Neural cell (in vitro differentiated cells): ENCODE measurements at regions not wholly inside any gene's neighbourhood (a gene's known extent, or its start where the extent isn't known, plus 50 kb on each side); places are given as distances from the start of the nearest gene placed in this dataset.

Experiments used
- H2AFZ ChIP-seq: fragments of 200-600, 300-800 bp; sonication (generic), shearing (Covaris generic); 2 replicates; pipeline ENCODE4 v1.6.0; 2014; ENCODE audit warnings: low read depth, mild to moderate bottlenecking, antibody characterized with exemption, low read length, moderate library complexity
- H3F3A ChIP-seq: fragments of 200-600 bp; shearing (Covaris generic); 2 replicates; pipeline ENCODE4 v1.6.1; 2016; ENCODE audit warnings: mild to moderate bottlenecking, moderate library complexity, mixed read lengths, antibody characterized with exemption, low read length; ENCODE audit not compliant: insufficient read depth, poor library complexity, severe bottlenecking
- H3K27ac ChIP-seq: fragments of 200-600, 300-800 bp; sonication (generic), shearing (Covaris generic); 2 replicates; pipeline ENCODE4 v1.5.1; 2014; ENCODE audit warnings: mild to moderate bottlenecking, low read length, moderate library complexity
- H3K27me3 ChIP-seq: fragments of 300-800, 200-600 bp; sonication (generic), shearing (Covaris generic); 2 replicates; pipeline ENCODE4 v1.6.0; 2014; ENCODE audit warnings: mild to moderate bottlenecking, low read depth, low read length, moderate library complexity; ENCODE audit not compliant: insufficient read depth
- H3K36me3 ChIP-seq: fragments of 300-800, 200-600 bp; sonication (generic), shearing (Covaris generic); 2 replicates; pipeline ENCODE4 v1.5.1; 2014; ENCODE audit warnings: mild to moderate bottlenecking, antibody characterized with exemption, low read length, moderate library complexity; ENCODE audit not compliant: insufficient read depth
- H3K4me2 ChIP-seq: fragments of 300-800, 200-600 bp; sonication (generic), shearing (Covaris generic); 2 replicates; pipeline ENCODE4 v1.6.0; 2014; ENCODE audit warnings: mild to moderate bottlenecking, low read length
- H3K4me3 ChIP-seq: fragments of 300-800, 200-600 bp; sonication (generic), shearing (Covaris generic); 2 replicates; pipeline ENCODE4 v1.5.1; 2014; ENCODE audit warnings: mild to moderate bottlenecking, low read length, moderate library complexity
- H3K79me2 ChIP-seq: fragments of 200-600 bp; shearing (Covaris generic); replicated peaks from 2 replicates; pipeline ENCODE4 v1.6.0; 2014; ENCODE audit warnings: mild to moderate bottlenecking, low read length, moderate library complexity; ENCODE audit not compliant: insufficient read depth
- H3K9ac ChIP-seq: fragments of 300-800, 200-600 bp; sonication (generic), shearing (Covaris generic); 2 replicates; pipeline ENCODE4 v1.6.1; 2016; ENCODE audit warnings: mild to moderate bottlenecking, low read length, mixed read lengths
- H3K9me2 ChIP-seq: fragments of 200-600 bp; shearing (Covaris generic); 2 replicates; pipeline ENCODE4 v1.6.1; 2016; ENCODE audit warnings: mild to moderate bottlenecking, low read length, mixed read lengths; ENCODE audit not compliant: insufficient read depth
- H3K9me3 ChIP-seq: fragments of 200-600, 300-800 bp; sonication (generic), shearing (Covaris generic); 2 replicates; pipeline ENCODE4 v1.6.1; 2016; ENCODE audit warnings: mild to moderate bottlenecking, mixed run types, low read length, moderate library complexity, mixed read lengths
- H4K20me1 ChIP-seq: fragments of 200-600 bp; shearing (Covaris generic); 2 replicates; pipeline ENCODE4 v1.6.1; 2016; ENCODE audit warnings: mild to moderate bottlenecking, mixed run types; ENCODE audit not compliant: insufficient read depth
- CTCF ChIP-seq: fragments of 450-650 bp; IDR thresholded peaks from 2 replicates; pipeline ENCODE4 v1.5.1; 2014; ENCODE audit warnings: antibody characterized with exemption, mild to moderate bottlenecking, moderate library complexity; ENCODE audit not compliant: poor library complexity, severe bottlenecking
- EP300 ChIP-seq: fragments of 450-650 bp; conservative IDR thresholded peaks from 2 replicates; pipeline ENCODE4 v1.6.1; 2014; ENCODE audit warnings: antibody characterized with exemption, mild to moderate bottlenecking, moderate library complexity; ENCODE audit not compliant: poor library complexity, severe bottlenecking
- EZH2 ChIP-seq: fragments of 200-600, 300-800 bp; shearing (Covaris generic), sonication (generic); IDR thresholded peaks from 2 replicates; pipeline ENCODE4 v1.6.1; 2014; ENCODE audit warnings: antibody characterized with exemption, low read length, borderline replicate concordance, mild to moderate bottlenecking; ENCODE audit not compliant: insufficient read depth, poor library complexity, severe bottlenecking
- MXI1 ChIP-seq: fragments of 450-650 bp; conservative IDR thresholded peaks from 2 replicates; pipeline ENCODE4 v1.6.1; 2014; ENCODE audit warnings: antibody characterized with exemption, mild to moderate bottlenecking; ENCODE audit not compliant: poor library complexity, severe bottlenecking
- POLR2AphosphoS5 ChIP-seq: IDR thresholded peaks from 2 replicates; pipeline ENCODE4 v1.6.1; 2012
- RAD21 ChIP-seq: fragments of 450-650 bp; conservative IDR thresholded peaks from 2 replicates; pipeline ENCODE4 v1.6.1; 2014; ENCODE audit warnings: antibody characterized with exemption, mild to moderate bottlenecking, moderate library complexity
- REST ChIP-seq: IDR thresholded peaks from 2 replicates; pipeline ENCODE4 v1.6.1; 2012; ENCODE audit warnings: borderline replicate concordance
- SMC3 ChIP-seq: fragments of 450-650 bp; conservative IDR thresholded peaks from 2 replicates; pipeline ENCODE4 v1.6.1; 2014; ENCODE audit warnings: antibody characterized with exemption, mild to moderate bottlenecking, moderate library complexity; ENCODE audit not compliant: poor library complexity
- TAF1 ChIP-seq: IDR thresholded peaks from 2 replicates; pipeline ENCODE4 v1.6.1; 2012; ENCODE audit warnings: low read depth

GRCh38 chr5:126235628-126236027 is 187.6 kb upstream of the GRAMD2B start:
- Histone ChIP-seq H3K9me3 (no peaks in the 10 kb centered on the region), H3F3A (no peaks in the 10 kb centered on the region), H3K9me2 (no peaks in the 10 kb centered on the region), H3K4me2 (no peak overlapping the region), H3K27me3 (no peaks in the 10 kb centered on the region), H3K4me3 (no peak overlapping the region), H3K27ac (no peak overlapping the region), H3K79me2 (no peaks in the 10 kb centered on the region), H2AFZ (no peak overlapping the region), H3K9ac (no peak overlapping the region), H3K36me3 (no peaks in the 10 kb centered on the region), H4K20me1 (no peaks in the 10 kb centered on the region)
- no peak for TF ChIP-seq MXI1

DNA sequence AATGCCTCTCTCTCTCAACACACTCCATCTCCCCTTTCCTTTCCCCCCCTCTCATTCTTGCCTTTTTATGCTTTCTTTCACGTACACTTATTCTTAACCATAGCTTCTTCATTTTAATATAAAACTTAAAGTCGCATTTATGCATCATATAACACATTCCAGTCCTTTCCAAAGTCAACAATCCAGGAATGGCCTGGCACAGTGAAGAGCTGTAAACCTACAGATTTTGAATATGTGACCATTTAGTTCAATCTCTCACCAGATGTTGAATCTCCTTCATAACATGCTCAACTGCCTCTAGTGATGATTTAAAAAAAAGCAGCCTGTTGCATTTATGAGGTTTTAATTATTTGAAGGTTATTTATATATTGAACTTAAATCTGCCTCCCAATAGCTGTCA is 186.2 kb upstream of the GRAMD2B start:
- TF ChIP-seq POLR2AphosphoS5 = no peak
- no peak for TF ChIP-seq REST
- TF ChIP-seq MXI1 = no peak
- no peak for TF ChIP-seq EZH2
- no peak for TF ChIP-seq RAD21
- no peak for TF ChIP-seq SMC3
- no peak for TF ChIP-seq EP300
- no peak for TF ChIP-seq CTCF
- no peak for TF ChIP-seq TAF1
- no peak overlapping the region for H3K27ac ChIP-seq
- no peaks in the 10 kb centered on the region for H3K79me2 ChIP-seq
- no peaks in the 10 kb centered on the region for H3F3A ChIP-seq
- H4K20me1 ChIP-seq = no peaks in the 10 kb centered on the region
- H2AFZ ChIP-seq = no peak overlapping the region
- no peak overlapping the region for H3K4me3 ChIP-seq
- no peaks in the 10 kb centered on the region for H3K27me3 ChIP-seq
- no peaks in the 10 kb centered on the region for H3K9me2 ChIP-seq
- no peaks in the 10 kb centered on the region for H3K36me3 ChIP-seq
- H3K4me2 ChIP-seq = no peak overlapping the region
- H3K9ac ChIP-seq = no peak overlapping the region
- H3K9me3 ChIP-seq = no peaks in the 10 kb centered on the region

DNA sequence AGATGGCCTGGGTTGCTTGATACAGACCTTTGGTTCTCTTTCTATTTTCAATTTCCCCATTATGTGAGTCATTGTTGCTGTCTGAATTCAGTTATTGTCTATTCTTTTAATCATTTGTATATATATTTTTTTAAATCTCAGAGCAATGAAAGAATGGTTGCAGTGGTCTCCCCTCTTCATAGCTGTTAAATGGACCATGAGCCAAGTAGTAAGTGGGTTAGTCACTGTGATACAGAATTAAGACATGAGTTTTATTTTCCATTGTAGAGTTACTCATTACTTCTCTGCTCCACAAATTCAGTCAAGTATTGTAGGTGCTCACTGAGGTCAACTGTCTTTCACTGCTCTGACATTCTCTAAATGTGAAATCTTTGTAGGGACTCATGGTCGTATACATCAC is 174.6 kb upstream of the GRAMD2B start:
- no peaks in the 10 kb centered on the region for H3K27me3 ChIP-seq
- no peak overlapping the region for H3K4me3 ChIP-seq
- no peak overlapping the region for H3K4me2 ChIP-seq
- no peaks in the 10 kb centered on the region for H3K9me3 ChIP-seq
- H3K9me2 ChIP-seq = no peaks in the 10 kb centered on the region
- TF ChIP-seq CTCF = no peak
- TF ChIP-seq EP300 = no peak
- no peak for TF ChIP-seq MXI1
- TF ChIP-seq POLR2AphosphoS5 = no peak
- no peak for TF ChIP-seq EZH2
- no peak for TF ChIP-seq TAF1
- TF ChIP-seq SMC3 = no peak
- TF ChIP-seq RAD21 = no peak
- no peak for TF ChIP-seq REST
- no peaks in the 10 kb centered on the region for H3K79me2 ChIP-seq
- H4K20me1 ChIP-seq = no peaks in the 10 kb centered on the region
- no peak overlapping the region for H3K9ac ChIP-seq
- H3K36me3 ChIP-seq = no peaks in the 10 kb centered on the region
- H3F3A ChIP-seq = no peaks in the 10 kb centered on the region
- no peak overlapping the region for H3K27ac ChIP-seq
- no peak overlapping the region for H2AFZ ChIP-seq
